A673 (cell line): ENCODE measurements at regions not wholly inside any gene's neighbourhood (a gene's known extent, or its start where the extent isn't known, plus 50 kb on each side); places are given as distances from the start of the nearest gene placed in this dataset.

Source experiments
- BruUV-seq: library from RNA; stranded (reverse); fragments of 400-500 nt; replicated peaks from 2 replicates; lab custom pipeline; 2021; lab: Mats Ljungman, UMichigan
- CTCF ChIA-PET: fragments of 300-600 bp; sonication (Branson Sonifier 250); formaldehyde crosslinking; loops from one replicate; lab custom pipeline; 2022; ENCODE audit warnings: antibody characterized with exemption; lab: Charles Lee
- POLR2A ChIA-PET: fragments of 300-600 bp; sonication (Branson Sonifier 250); formaldehyde crosslinking; loops from one replicate; lab custom pipeline; 2022; ENCODE audit warnings: antibody characterized with exemption; ENCODE audit not compliant: low non-redundant PET; lab: Charles Lee
- DNase-seq: peaks from one replicate; pipeline ENCODE4 v3.0.0-alpha.2; 2015; ENCODE audit warnings: low spot score
- H3K27ac ChIP-seq: fragments of 200-600 bp; sonication (generic); 2 replicates; pipeline ENCODE4 v1.5.1; 2016; ENCODE audit warnings: mixed run types, low read depth, mild to moderate bottlenecking, mixed read lengths, antibody characterized with exemption, low read length; ENCODE audit not compliant: poor library complexity, severe bottlenecking
- H3K27me3 ChIP-seq: fragments of 200-600 bp; sonication (generic); replicated peaks from 2 replicates; pipeline ENCODE4 v1.6.1; 2017; ENCODE audit warnings: mixed run types, low read depth, mild to moderate bottlenecking, mixed read lengths, antibody characterized with exemption, low read length; ENCODE audit not compliant: insufficient read depth, poor library complexity
- H3K36me3 ChIP-seq: fragments of 200-600 bp; sonication (generic); 2 replicates; pipeline ENCODE4 v1.6.1; 2016; ENCODE audit warnings: mixed run types, mild to moderate bottlenecking, mixed read lengths, antibody characterized with exemption, low read length; ENCODE audit not compliant: insufficient read depth, poor library complexity, severe bottlenecking
- H3K4me1 ChIP-seq: fragments of 200-600 bp; sonication (generic); 2 replicates; pipeline ENCODE4 v1.6.1; 2017; ENCODE audit warnings: mixed run types, mild to moderate bottlenecking, mixed read lengths, antibody characterized with exemption, low read length; ENCODE audit not compliant: insufficient read depth, poor library complexity, severe bottlenecking
- H3K4me3 ChIP-seq: fragments of 200-600 bp; sonication (generic); 2 replicates; pipeline ENCODE4 v1.5.1; 2016; ENCODE audit warnings: low read depth, mixed run types, mild to moderate bottlenecking, mixed read lengths, low read length; ENCODE audit not compliant: poor library complexity, severe bottlenecking
- H3K9me3 ChIP-seq: fragments of 200-600 bp; sonication (generic); 2 replicates; pipeline ENCODE4 v1.6.1; 2016; ENCODE audit warnings: mixed run types, low read depth, mild to moderate bottlenecking, mixed read lengths, antibody characterized with exemption, low read length; ENCODE audit not compliant: poor library complexity, severe bottlenecking
- EZH2 ChIP-seq: fragments of 200-600 bp; sonication (generic); IDR thresholded peaks from 2 replicates; pipeline ENCODE4 v1.6.1; 2017; ENCODE audit warnings: borderline replicate concordance, low read depth, mild to moderate bottlenecking, mixed read lengths, antibody characterized with exemption, low read length; ENCODE audit not compliant: poor library complexity, severe bottlenecking
- intact Hi-C: fragments of 100-400 bp; cut with micrococcal nuclease; formaldehyde crosslinking; loops from one replicate; pipeline ENCODE4 v1.10.0; 2022; ENCODE audit not compliant: unreplicated experiment
- TF ChIP-seq, protein P1 (sequence below): fragments of 300-800, 200-600 bp; sonication (generic); conservative IDR thresholded peaks from 2 replicates; pipeline ENCODE4 v1.5.1; 2017; ENCODE audit warnings: low read depth, mild to moderate bottlenecking, antibody characterized with exemption, low read length, moderate library complexity, mixed read lengths

DNA sequence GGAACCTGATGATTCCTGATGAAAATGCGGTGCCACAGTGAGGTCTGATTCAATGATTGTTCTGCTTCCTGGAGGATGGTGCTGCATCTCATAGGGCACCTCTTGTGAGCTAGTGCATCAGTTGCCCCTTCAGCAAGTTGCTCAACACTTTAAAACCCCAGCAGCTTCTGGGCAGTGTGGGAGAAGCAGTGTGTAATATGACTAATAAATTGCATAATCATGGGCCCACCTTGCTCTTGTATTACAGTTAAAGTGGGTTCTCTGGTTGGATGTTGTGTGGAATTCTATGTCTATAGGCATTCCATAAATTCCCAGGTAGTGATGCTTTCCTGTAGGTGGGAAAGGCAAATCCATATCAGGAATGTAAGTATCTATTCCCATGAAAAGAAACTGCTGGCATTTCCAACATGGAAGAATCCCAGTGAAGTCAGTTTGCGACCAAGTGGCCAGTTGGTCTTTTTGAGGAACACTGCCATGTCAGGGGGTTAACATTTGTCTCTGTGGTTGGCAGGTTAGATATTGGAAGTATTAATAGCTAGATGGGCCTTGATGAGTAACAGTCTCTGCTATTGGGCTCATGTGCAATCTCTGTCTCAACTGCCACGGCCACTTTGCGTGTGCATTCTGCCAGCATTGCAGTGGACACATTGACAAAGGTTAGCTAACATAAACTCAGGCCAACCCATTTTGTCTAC lies 121.1 kb upstream of the OTUD4 start:
- H3K4me3 ChIP-seq = no peak overlapping the region
- no peaks in the 10 kb centered on the region for H3K27me3 ChIP-seq
- no TSS peak for BruUV-seq
- POLR2A ChIA-PET = no interaction called here
- intact Hi-C loops = no loop called here
- DNase-seq = no peak
- no peak for TF ChIP-seq EZH2
- TF ChIP-seq, protein P1, sequence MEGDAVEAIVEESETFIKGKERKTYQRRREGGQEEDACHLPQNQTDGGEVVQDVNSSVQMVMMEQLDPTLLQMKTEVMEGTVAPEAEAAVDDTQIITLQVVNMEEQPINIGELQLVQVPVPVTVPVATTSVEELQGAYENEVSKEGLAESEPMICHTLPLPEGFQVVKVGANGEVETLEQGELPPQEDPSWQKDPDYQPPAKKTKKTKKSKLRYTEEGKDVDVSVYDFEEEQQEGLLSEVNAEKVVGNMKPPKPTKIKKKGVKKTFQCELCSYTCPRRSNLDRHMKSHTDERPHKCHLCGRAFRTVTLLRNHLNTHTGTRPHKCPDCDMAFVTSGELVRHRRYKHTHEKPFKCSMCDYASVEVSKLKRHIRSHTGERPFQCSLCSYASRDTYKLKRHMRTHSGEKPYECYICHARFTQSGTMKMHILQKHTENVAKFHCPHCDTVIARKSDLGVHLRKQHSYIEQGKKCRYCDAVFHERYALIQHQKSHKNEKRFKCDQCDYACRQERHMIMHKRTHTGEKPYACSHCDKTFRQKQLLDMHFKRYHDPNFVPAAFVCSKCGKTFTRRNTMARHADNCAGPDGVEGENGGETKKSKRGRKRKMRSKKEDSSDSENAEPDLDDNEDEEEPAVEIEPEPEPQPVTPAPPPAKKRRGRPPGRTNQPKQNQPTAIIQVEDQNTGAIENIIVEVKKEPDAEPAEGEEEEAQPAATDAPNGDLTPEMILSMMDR = no peak
- H3K27ac ChIP-seq = no peak overlapping the region
- no peaks in the 10 kb centered on the region for H3K4me1 ChIP-seq
- H3K9me3 ChIP-seq = no peaks in the 10 kb centered on the region
- no peaks in the 10 kb centered on the region for H3K36me3 ChIP-seq
- CTCF ChIA-PET = no interaction called here

DNA sequence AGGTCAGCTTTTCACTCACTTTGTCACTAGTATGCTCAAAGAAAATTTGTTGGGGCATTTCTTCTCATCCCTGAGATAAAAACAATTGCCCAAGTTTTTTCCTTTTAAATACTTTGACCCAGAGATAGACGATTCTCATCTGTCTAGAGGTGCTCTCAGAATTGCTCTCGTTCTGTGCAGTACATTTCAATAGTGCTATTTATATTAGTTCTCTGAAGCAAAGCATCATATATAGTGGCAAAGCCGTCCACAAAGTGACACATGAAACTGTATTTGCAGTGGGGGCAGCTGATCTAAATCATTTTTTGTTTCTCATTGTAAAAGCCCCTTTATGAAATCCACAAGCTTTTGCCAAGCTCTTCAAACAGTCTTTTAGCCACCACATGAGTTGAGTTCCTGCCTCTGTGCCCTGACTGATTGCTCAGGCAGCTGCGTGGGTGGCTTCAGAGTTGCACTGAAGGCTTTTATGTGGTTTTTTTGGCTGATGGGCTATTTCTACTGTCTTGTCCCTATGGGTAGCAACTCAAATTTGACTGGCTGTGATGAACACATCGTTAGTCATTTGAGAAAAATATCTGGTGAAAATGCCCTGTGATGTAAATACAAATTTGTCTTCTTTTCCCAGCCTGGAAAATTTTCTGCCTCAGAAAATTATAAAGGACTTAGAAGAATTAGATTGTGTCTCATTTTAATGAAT lies 119.1 kb upstream of the OTUD4 start:
- H3K4me1 ChIP-seq = no peaks in the 10 kb centered on the region
- ChIA-PET CTCF (no interaction called here), POLR2A (no interaction called here)
- H3K27me3 ChIP-seq = no peaks in the 10 kb centered on the region
- no TSS peak for BruUV-seq
- TF ChIP-seq, protein P1 = no peak
- no peak for TF ChIP-seq EZH2
- H3K4me3 ChIP-seq = no peak overlapping the region
- intact Hi-C loops = no loop called here
- no peaks in the 10 kb centered on the region for H3K36me3 ChIP-seq
- H3K9me3 ChIP-seq = no peaks in the 10 kb centered on the region
- peak; percentile 18 for DNase-seq
- no peak overlapping the region for H3K27ac ChIP-seq

DNA sequence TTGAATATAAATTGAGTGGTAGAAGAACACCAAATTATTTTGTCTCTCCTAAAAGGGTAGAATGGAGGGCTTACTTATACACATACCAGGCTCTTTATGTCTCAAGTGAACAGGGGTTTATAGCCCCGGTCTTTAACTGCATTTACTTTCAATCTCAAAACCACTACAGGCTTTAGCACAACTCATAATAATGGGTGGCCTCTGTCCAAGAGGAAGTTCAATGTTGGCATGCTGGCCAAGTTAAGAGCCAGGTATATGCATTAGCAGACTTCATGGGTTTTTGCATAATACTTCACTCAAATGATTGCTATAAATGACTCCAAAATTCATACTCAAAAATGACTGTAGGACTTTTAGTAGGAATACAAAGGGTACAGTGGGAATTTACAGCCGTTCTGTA lies 118.5 kb upstream of the OTUD4 start:
- Histone ChIP-seq H3K4me3 (no peak overlapping the region), H3K27ac (no peak overlapping the region), H3K9me3 (no peaks in the 10 kb centered on the region), H3K4me1 (no peaks in the 10 kb centered on the region), H3K36me3 (no peaks in the 10 kb centered on the region), H3K27me3 (no peaks in the 10 kb centered on the region)
- CTCF ChIA-PET = no interaction called here
- no peak for DNase-seq
- intact Hi-C loops = no loop called here
- POLR2A ChIA-PET = no interaction called here
- BruUV-seq = no TSS peak
- no peak for TF ChIP-seq EZH2
- TF ChIP-seq, protein P1 = no peak
